Ovary (tissue), 7 donors: ENCODE measurements at regions not wholly inside any gene's neighbourhood (a gene's known extent, or its start where the extent isn't known, plus 50 kb on each side); places are given as distances from the start of the nearest gene placed in this dataset.

Experiments
- DNase-seq, 5 donors: peaks; one replicate each; pipeline ENCODE4 v3.0.0-alpha.2; 2019 to 2020
- H3K27ac ChIP-seq, 2 donors: fragments of 200-600 bp; one replicate each; pipeline versions ENCODE4 v1.5.1 to v1.8.0; 2019 to 2022
- H3K27me3 ChIP-seq: fragments of 200-600 bp; one replicate; pipeline ENCODE4 v1.8.0; 2022
- H3K36me3 ChIP-seq: fragments of 200-600 bp; sonication (generic); one replicate; pipeline ENCODE4 v1.5.1; 2019
- H3K4me1 ChIP-seq: one replicate; pipeline ENCODE4 v1.8.1; 2013; ENCODE audit warnings: mild to moderate bottlenecking, moderate library complexity; ENCODE audit not compliant: insufficient read depth
- H3K4me3 ChIP-seq: fragments of 200-600 bp; sonication (generic); one replicate; pipeline ENCODE4 v1.5.1; 2017
- H3K9me3 ChIP-seq, 2 donors: fragments of 200-600 bp in 1 of 2; sonication (generic) in 1 of 2; one replicate each; pipeline versions ENCODE4 v1.5.1 to v1.8.1; 2013 to 2019; ENCODE audit warnings: mild to moderate bottlenecking in 1 of 2, moderate library complexity in 1 of 2
- CTCF ChIP-seq, 3 donors: fragments of 450-650 bp in 2 of 3; fragments of 200-600 bp in 1 of 3; IDR thresholded peaks; one replicate each; pipeline versions ENCODE4 v1.5.1 to v1.8.0; 2016 to 2022; ENCODE audit warnings: antibody characterized with exemption in 3 of 3, mild to moderate bottlenecking in 1 of 3
- EP300 ChIP-seq: sonication (generic); formaldehyde crosslinking; IDR thresholded peaks from one replicate; pipeline ENCODE4 v1.6.1; 2017; ENCODE audit warnings: antibody characterized with exemption
- POLR2A ChIP-seq: fragments of 450-650 bp; IDR thresholded peaks from one replicate; pipeline ENCODE4 v1.6.1; 2017; ENCODE audit warnings: antibody characterized with exemption, mild to moderate bottlenecking, moderate library complexity
- WGBS, 3 donors: extraction: QIAGEN DNeasy Blood & Tissue Kit in 1 of 3; methylation state at CpG; one replicate each; pipeline versions ENCODE4 v1.1.5 to v1.1.7; 2013 to 2017; 5-methylcytosine and 5-hydroxymethylcytosine counted together
- intact Hi-C, 4 donors: fragments of 100-400 bp; cut with DNase I; formaldehyde crosslinking; loops; one replicate each; pipeline versions ENCODE4 v1.11.0 to v1.15.1; 2022 to 2023
- donor health status: DM: no; HTN: no; CAD: no; lungs with moderate emphysema.
- donor health status: DM: no; HTN: no; CAD: no.
- donor health status: Bipolar disorder and iron deficiency.
- donor health status: DM: no; HTN: no; CAD: no.
- donor health status: DM: yes; HTN: yes; CAD: no.

- Histone ChIP-seq H3K27me3 (no peaks in the 10 kb centered on the region), H3K9me3 (no peaks in the 10 kb centered on the region), H3K36me3 (no peaks in the 10 kb centered on the region), H3K4me3 (no peak overlapping the region), H3K27ac (no peak overlapping the region), H3K4me1 (peaks cover 7% of the 10 kb centered on the region)
- intact Hi-C loops = no loop called here
- WGBS, 3 donors = 16 to 32% (median 24%) methylated on average over 7 of the region's 7 CpGs
- no peak for TF ChIP-seq POLR2A
- peak in 2 of 5 donors; percentile 40 to 68 for DNase-seq
Measured at GRCh38 chr6:163926642-163927041, 512.1 kb downstream of the QKI start.

- TF ChIP-seq CTCF (IDR thresholded peaks at IDR 0.05) = no peak
- TF ChIP-seq EP300 = no peak
- no peak for TF ChIP-seq POLR2A
- Histone ChIP-seq H3K27ac (no peak overlapping the region), H3K9me3 (no peaks in the 10 kb centered on the region), H3K36me3 (no peaks in the 10 kb centered on the region), H3K4me3 (no peak overlapping the region), H3K4me1 (peaks cover 7% of the 10 kb centered on the region), H3K27me3 (no peaks in the 10 kb centered on the region)
- DNase-seq = no peak
- 91 to 95% (median 93%) methylated on average over 5 of the region's 5 CpGs for WGBS, 3 donors
- intact Hi-C loops = no loop called here
Measured at GRCh38 chr6:163925839-163926238, 511.3 kb downstream of the QKI start.

- intact Hi-C loops = no loop called here
- H3K4me3 ChIP-seq = no peak overlapping the region
Measured at GRCh38 chr6:163923658-163924411, 509.3 kb downstream of the QKI start.

GRCh38 chr6:163922562-163922961, 508.0 kb downstream of the QKI start:
- H3K4me1 ChIP-seq = peaks cover 7% of the 10 kb centered on the region
- no peak for TF ChIP-seq CTCF (IDR thresholded peaks at IDR 0.05)
- TF ChIP-seq POLR2A = no peak
- no peak for TF ChIP-seq EP300
- DNase-seq = no peak
- H3K27me3 ChIP-seq = no peaks in the 10 kb centered on the region
- intact Hi-C loops = no loop called here
- H3K9me3 ChIP-seq = no peaks in the 10 kb centered on the region
- no peak overlapping the region for H3K27ac ChIP-seq
- WGBS, 3 donors = 94 to 99% (median 94%) methylated on average over 4 of the region's 4 CpGs
- no peaks in the 10 kb centered on the region for H3K36me3 ChIP-seq
- H3K4me3 ChIP-seq = no peak overlapping the region

More at GRCh38 chr6:163923658-163924411, 509.3 kb downstream of the QKI start:
- 69 to 80% (median 73%) methylated on average over 15 of the region's 15 CpGs for WGBS, 3 donors
- Histone ChIP-seq H3K36me3 (no peaks in the 10 kb centered on the region), H3K9me3 (no peaks in the 10 kb centered on the region), H3K27me3 (no peaks in the 10 kb centered on the region), H3K27ac (no peak overlapping the region), H3K4me1 (peaks cover 7% of the 10 kb centered on the region)
- TF ChIP-seq POLR2A (no peak), EP300 (no peak), CTCF (IDR thresholded peaks at IDR 0.05) (no peak)
- DNase-seq = no peak

- intact Hi-C loops = no loop called here
- WGBS, 3 donors = 75 to 85% (median 76%) methylated on average over 8 of the region's 8 CpGs
Measured at GRCh38 chr6:163919652-163920051, 505.1 kb downstream of the QKI start.

More at GRCh38 chr6:163919652-163920051, 505.1 kb downstream of the QKI start:
- H3K27ac ChIP-seq = no peak overlapping the region
- H3K36me3 ChIP-seq = no peaks in the 10 kb centered on the region
- no peak for TF ChIP-seq EP300
- TF ChIP-seq POLR2A = no peak
- TF ChIP-seq CTCF (IDR thresholded peaks at IDR 0.05) = no peak
- H3K4me3 ChIP-seq = no peak overlapping the region
- no peaks in the 10 kb centered on the region for H3K27me3 ChIP-seq
- no peaks in the 10 kb centered on the region for H3K9me3 ChIP-seq
- H3K4me1 ChIP-seq = no peaks in the 10 kb centered on the region
- DNase-seq = no peak
